Left forelimb (tissue), 1 donor: ENCODE measurements at regions not wholly inside any gene's neighbourhood (a gene's known extent, or its start where the extent isn't known, plus 50 kb on each side); places are given as distances from the start of the nearest gene placed in this dataset.

Experiments used
- DNase-seq: peaks from one replicate; pipeline ENCODE4 v3.0.0-alpha.2; 2018; ENCODE audit warnings: low spot score

GRCh38 chr20:19953606-19954005 lies 63.6 kb upstream of the NAA20 start:
- no peak for DNase-seq

GRCh38 chr20:19956976-19957375 lies 60.2 kb upstream of the NAA20 start:
- no peak for DNase-seq

GRCh38 chr20:19958219-19958618 lies 58.9 kb upstream of the NAA20 start:
- no peak for DNase-seq

GRCh38 chr20:19958928-19959327 lies 58.2 kb upstream of the NAA20 start:
- no peak for DNase-seq

- no peak for DNase-seq
Observed at GRCh38 chr20:19960745-19961144, 56.4 kb upstream of the NAA20 start.

GRCh38 chr20:19961293-19961692 lies 55.9 kb upstream of the NAA20 start:
- DNase-seq, result no peak

- no peak for DNase-seq
Observed at GRCh38 chr20:19962958-19963357, 54.2 kb upstream of the NAA20 start.

GRCh38 chr20:19964289-19965265 lies 52.6 kb upstream of the NAA20 start:
- DNase-seq, result no peak

- no peak for DNase-seq
Observed at GRCh38 chr20:19966840-19967239, 50.3 kb upstream of the NAA20 start.
